ENCODE measurements at regions not wholly inside any gene's neighbourhood (a gene's known extent, or its start where the extent isn't known, plus 50 kb on each side); places are given as distances from the start of the nearest gene placed in this dataset.

- DNase-seq = no peak
These were observed 94.0 kb upstream of the DDIT4L start for GRCh38 chr4:100284129-100284880.

GRCh38 chr4:100280807-100281206 is 90.5 kb upstream of the DDIT4L start:
- no peak for DNase-seq

- no peak for DNase-seq
These were observed 88.3 kb upstream of the DDIT4L start for GRCh38 chr4:100278567-100278966.

GRCh38 chr4:100269446-100269845 is 79.2 kb upstream of the DDIT4L start:
- DNase-seq = peak; percentile 43

GRCh38 chr4:100268789-100269188 is 78.5 kb upstream of the DDIT4L start:
- peak; percentile 30 for DNase-seq

GRCh38 chr4:100261346-100261745 is 71.1 kb upstream of the DDIT4L start:
- DNase-seq = no peak

GRCh38 chr4:100258675-100259074 is 68.4 kb upstream of the DDIT4L start:
- no peak for DNase-seq

- no peak for DNase-seq
These were observed 67.3 kb upstream of the DDIT4L start for GRCh38 chr4:100257567-100257966.

GRCh38 chr4:100254237-100254636 is 64.0 kb upstream of the DDIT4L start:
- DNase-seq = no peak

GRCh38 chr4:100248476-100248875 is 58.2 kb upstream of the DDIT4L start:
- DNase-seq = no peak

GRCh38 chr4:100246697-100247096 is 56.4 kb upstream of the DDIT4L start:
- no peak for DNase-seq

GRCh38 chr4:100244347-100244746 is 54.1 kb upstream of the DDIT4L start:
- no peak for DNase-seq

All from NCI-H748 treated with DMSO at 0.1 percent for 48 hours (cell line).